ENCODE measurements at regions not wholly inside any gene's neighbourhood (a gene's known extent, or its start where the extent isn't known, plus 50 kb on each side); places are given as distances from the start of the nearest gene placed in this dataset.

GRCh38 chr2:65786007-65786717, 353.8 kb upstream of the SPRED2 start:
- TF ChIP-seq CTCF (IDR thresholded peaks at IDR 0.05) (no peak), POLR2AphosphoS5 (IDR thresholded peaks at IDR 0.05) (no peak), POLR2A (IDR thresholded peaks at IDR 0.05) (no peak), EP300 (IDR thresholded peaks at IDR 0.05) (no peak)

Measured in gastroesophageal sphincter (tissue), 3 donors.